HepG2 (cell line): ENCODE measurements at regions not wholly inside any gene's neighbourhood (a gene's known extent, or its start where the extent isn't known, plus 50 kb on each side); places are given as distances from the start of the nearest gene placed in this dataset.

Experiments used
- AHR ChIP-seq: IDR thresholded peaks from 2 replicates; pipeline ENCODE4 v1.6.1; 2018; ENCODE audit warnings: missing genetic modification reagents, missing compliant biosample characterization
- CBFB ChIP-seq: sonication (generic); formaldehyde crosslinking; IDR thresholded peaks from 2 replicates; pipeline ENCODE4 v1.4.0; 2020; ENCODE audit warnings: missing genetic modification reagents
- CEBPG ChIP-seq: IDR thresholded peaks from 2 replicates; pipeline ENCODE4 v1.6.1; 2016
- HMGA1 ChIP-seq: sonication (generic); formaldehyde crosslinking; conservative IDR thresholded peaks from 2 replicates; pipeline ENCODE4 v1.4.0; 2020; ENCODE audit warnings: missing genetic modification reagents
- HNRNPL ChIP-seq: fragments of 200-400 bp; formaldehyde crosslinking; IDR thresholded peaks from 2 replicates; pipeline ENCODE4 v1.6.1; 2017; ENCODE audit warnings: mild to moderate bottlenecking, low read depth, low read length
- PAWR ChIP-seq: sonication (generic); formaldehyde crosslinking; IDR thresholded peaks from 2 replicates; pipeline ENCODE4 v1.4.0; 2020; ENCODE audit warnings: missing genetic modification reagents, mild to moderate bottlenecking, borderline replicate concordance
- PBX3 ChIP-seq: sonication (generic); formaldehyde crosslinking; IDR thresholded peaks from 2 replicates; pipeline ENCODE4 v1.8.1; 2023; ENCODE audit warnings: missing genetic modification reagents, inconsistent platforms, borderline replicate concordance
- PHF5A ChIP-seq: IDR thresholded peaks from one replicate; pipeline ENCODE4 v1.6.1; 2018; ENCODE audit warnings: low read depth, missing genetic modification reagents; ENCODE audit not compliant: unreplicated experiment
- UBTF ChIP-seq: sonication (generic); formaldehyde crosslinking; IDR thresholded peaks from 2 replicates; pipeline ENCODE4 v1.4.0; 2020; ENCODE audit warnings: mild to moderate bottlenecking, missing genetic modification reagents
- TF ChIP-seq, protein P1 (sequence below): sonication (generic); formaldehyde crosslinking; IDR thresholded peaks from 2 replicates; pipeline ENCODE4; 2020; ENCODE audit warnings: missing genetic modification reagents, mild to moderate bottlenecking, borderline replicate concordance

GRCh38 chr9:107212613-107213012, 70.5 kb upstream of the RAD23B start (continued):
- TF ChIP-seq UBTF (CRISPR knock-in tag) (no peak), CBFB (CRISPR knock-in tag) (no peak), AHR (no peak), CEBPG (CRISPR knock-in tag) (peak; percentile 56), PHF5A (CRISPR knock-in tag) (no peak), PAWR (CRISPR knock-in tag) (no peak), HMGA1 (CRISPR knock-in tag) (no peak), PBX3 (CRISPR knock-in tag) (no peak), HNRNPL (no peak)
- TF ChIP-seq, protein P1, sequence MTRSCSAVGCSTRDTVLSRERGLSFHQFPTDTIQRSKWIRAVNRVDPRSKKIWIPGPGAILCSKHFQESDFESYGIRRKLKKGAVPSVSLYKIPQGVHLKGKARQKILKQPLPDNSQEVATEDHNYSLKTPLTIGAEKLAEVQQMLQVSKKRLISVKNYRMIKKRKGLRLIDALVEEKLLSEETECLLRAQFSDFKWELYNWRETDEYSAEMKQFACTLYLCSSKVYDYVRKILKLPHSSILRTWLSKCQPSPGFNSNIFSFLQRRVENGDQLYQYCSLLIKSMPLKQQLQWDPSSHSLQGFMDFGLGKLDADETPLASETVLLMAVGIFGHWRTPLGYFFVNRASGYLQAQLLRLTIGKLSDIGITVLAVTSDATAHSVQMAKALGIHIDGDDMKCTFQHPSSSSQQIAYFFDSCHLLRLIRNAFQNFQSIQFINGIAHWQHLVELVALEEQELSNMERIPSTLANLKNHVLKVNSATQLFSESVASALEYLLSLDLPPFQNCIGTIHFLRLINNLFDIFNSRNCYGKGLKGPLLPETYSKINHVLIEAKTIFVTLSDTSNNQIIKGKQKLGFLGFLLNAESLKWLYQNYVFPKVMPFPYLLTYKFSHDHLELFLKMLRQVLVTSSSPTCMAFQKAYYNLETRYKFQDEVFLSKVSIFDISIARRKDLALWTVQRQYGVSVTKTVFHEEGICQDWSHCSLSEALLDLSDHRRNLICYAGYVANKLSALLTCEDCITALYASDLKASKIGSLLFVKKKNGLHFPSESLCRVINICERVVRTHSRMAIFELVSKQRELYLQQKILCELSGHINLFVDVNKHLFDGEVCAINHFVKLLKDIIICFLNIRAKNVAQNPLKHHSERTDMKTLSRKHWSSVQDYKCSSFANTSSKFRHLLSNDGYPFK (CRISPR knock-in tag): no peak
